ENCODE measurements at regions not wholly inside any gene's neighbourhood (a gene's known extent, or its start where the extent isn't known, plus 50 kb on each side); places are given as distances from the start of the nearest gene placed in this dataset.

DNA sequence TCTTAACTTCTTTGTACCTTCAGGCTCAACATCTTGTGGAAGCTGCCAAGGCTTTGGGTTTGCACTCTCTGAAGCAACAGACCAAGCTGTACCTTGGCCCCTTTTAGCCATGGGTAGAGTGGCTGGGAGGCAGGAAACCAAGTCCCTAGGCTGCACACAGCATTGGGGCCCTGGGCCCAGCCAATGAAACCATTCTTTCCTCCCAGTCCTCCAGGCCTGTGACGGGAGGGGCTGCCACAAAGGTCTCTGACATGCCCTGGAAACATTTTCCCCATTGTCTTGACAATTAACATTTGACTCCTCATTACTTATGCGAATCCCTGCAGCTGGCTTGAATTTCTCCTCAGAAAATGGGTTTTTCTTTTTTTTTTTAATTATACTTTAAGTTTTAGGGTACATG, 253.1 kb upstream of the GADL1 start:
- Histone ChIP-seq H3K9ac (ENCODE audit: control insufficient read depth, extremely low read depth, insufficient read depth, low read length) (no peak overlapping the region), H3K9me1 (ENCODE audit: control insufficient read depth, extremely low read depth, insufficient read depth, low read length) (no peaks in the 10 kb centered on the region), H4K20me1 (ENCODE audit: control insufficient read depth, extremely low read depth, insufficient read depth, low read length) (no peaks in the 10 kb centered on the region), H3K4me3 (ENCODE audit: control insufficient read depth in 2 of 3, extremely low read depth in 1 of 3, insufficient read depth in 2 of 3, low read depth in 1 of 3, low read length in 3 of 3) (no peak overlapping the region), H3K27ac (ENCODE audit: control insufficient read depth, insufficient read depth, low read length) (no peak overlapping the region), H3K4me2 (ENCODE audit: control insufficient read depth, extremely low read depth, insufficient read depth, low read depth, low read length) (no peak overlapping the region), H3K79me2 (ENCODE audit: control insufficient read depth, insufficient read depth, low read length) (no peaks in the 10 kb centered on the region), H3K4me1 (ENCODE audit: control insufficient read depth, extremely low read depth, insufficient read depth, low read length) (no peaks in the 10 kb centered on the region), H3K27me3 (ENCODE audit: control insufficient read depth, extremely low read depth, insufficient read depth, low read length) (no peaks in the 10 kb centered on the region), H3K9me3 (ENCODE audit: control insufficient read depth, low read depth, low read length) (peaks cover 3% of the 10 kb centered on the region), H2AFZ (ENCODE audit: control insufficient read depth, low read length) (no peak overlapping the region), H3K36me3 (ENCODE audit: control insufficient read depth in 2 of 2, extremely low read depth in 1 of 2, insufficient read depth in 2 of 2, low read length in 2 of 2) (no peaks in the 10 kb centered on the region)
- dilution Hi-C loops (cut with MboI; ENCODE audit: extremely low pct_ligation_motif_present, low sequenced_read_pairs) = loop anchor here (25.0 kb wide), 1 partner anchor 385 kb away; no protein-coding TSS in a partner anchor
- FAIRE-seq (no peak), DNase-seq (ENCODE audit: low read depth, low spot score) (no peak)
- TF ChIP-seq, protein P1, sequence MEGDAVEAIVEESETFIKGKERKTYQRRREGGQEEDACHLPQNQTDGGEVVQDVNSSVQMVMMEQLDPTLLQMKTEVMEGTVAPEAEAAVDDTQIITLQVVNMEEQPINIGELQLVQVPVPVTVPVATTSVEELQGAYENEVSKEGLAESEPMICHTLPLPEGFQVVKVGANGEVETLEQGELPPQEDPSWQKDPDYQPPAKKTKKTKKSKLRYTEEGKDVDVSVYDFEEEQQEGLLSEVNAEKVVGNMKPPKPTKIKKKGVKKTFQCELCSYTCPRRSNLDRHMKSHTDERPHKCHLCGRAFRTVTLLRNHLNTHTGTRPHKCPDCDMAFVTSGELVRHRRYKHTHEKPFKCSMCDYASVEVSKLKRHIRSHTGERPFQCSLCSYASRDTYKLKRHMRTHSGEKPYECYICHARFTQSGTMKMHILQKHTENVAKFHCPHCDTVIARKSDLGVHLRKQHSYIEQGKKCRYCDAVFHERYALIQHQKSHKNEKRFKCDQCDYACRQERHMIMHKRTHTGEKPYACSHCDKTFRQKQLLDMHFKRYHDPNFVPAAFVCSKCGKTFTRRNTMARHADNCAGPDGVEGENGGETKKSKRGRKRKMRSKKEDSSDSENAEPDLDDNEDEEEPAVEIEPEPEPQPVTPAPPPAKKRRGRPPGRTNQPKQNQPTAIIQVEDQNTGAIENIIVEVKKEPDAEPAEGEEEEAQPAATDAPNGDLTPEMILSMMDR (optimal IDR thresholded peaks at IDR 0.05 in 1 of 3, IDR thresholded peaks at IDR 0.05 in 1 of 3, conservative IDR thresholded peaks at IDR 0.05 in 1 of 3; ENCODE audit: extremely low read depth in 1 of 3, insufficient read depth in 2 of 3, low read length in 3 of 3) = no peak
- no peak for TF ChIP-seq EZH2 (IDR thresholded peaks at IDR 0.05; ENCODE audit: low read length)

DNA sequence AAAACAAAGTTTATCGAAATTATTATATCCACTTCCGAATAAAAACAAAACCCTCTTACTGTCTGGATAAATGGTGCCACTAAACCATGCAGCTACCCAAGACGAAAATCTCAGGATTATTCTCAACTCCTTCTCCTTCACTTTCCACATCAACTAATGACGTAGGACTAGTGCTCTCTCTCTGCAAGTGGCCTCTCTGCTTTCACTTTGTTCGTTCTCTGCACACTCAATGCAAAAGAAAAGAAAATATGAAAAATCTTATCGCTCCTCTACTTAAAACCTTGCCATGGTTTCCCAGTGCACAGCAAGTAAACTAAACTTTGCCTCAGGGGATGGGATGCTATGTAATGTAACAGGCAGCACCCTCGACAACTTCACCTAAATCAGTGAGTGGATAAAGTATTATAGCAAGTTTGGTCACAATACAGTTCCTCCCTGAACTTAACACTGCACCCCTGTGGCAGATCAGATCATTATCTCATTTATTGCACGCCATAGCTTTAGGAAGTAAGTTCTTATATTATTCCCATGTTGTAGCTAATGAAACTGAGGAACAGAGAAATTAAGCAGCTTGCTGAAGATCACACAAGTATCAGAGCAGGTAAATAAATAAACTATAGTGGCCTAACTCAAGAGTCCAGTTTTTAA, 262.7 kb upstream of the GADL1 start:
- H3K9me3 ChIP-seq (ENCODE audit: control insufficient read depth, low read depth, low read length) = no peaks in the 10 kb centered on the region
- no peak overlapping the region for H3K4me3 ChIP-seq (ENCODE audit: control insufficient read depth in 2 of 3, extremely low read depth in 1 of 3, insufficient read depth in 2 of 3, low read depth in 1 of 3, low read length in 3 of 3)
- dilution Hi-C loops (cut with MboI; ENCODE audit: extremely low pct_ligation_motif_present, low sequenced_read_pairs) = no loop called here
- no peak overlapping the region for H3K9ac ChIP-seq (ENCODE audit: control insufficient read depth, extremely low read depth, insufficient read depth, low read length)
- FAIRE-seq (no peak), DNase-seq (ENCODE audit: low read depth, low spot score) (no peak)
- H2AFZ ChIP-seq (ENCODE audit: control insufficient read depth, low read length) = no peak overlapping the region
- no peaks in the 10 kb centered on the region for H3K79me2 ChIP-seq (ENCODE audit: control insufficient read depth, insufficient read depth, low read length)
- no peak for TF ChIP-seq EZH2 (IDR thresholded peaks at IDR 0.05; ENCODE audit: low read length)
- TF ChIP-seq, protein P1 (optimal IDR thresholded peaks at IDR 0.05 in 1 of 3, IDR thresholded peaks at IDR 0.05 in 1 of 3, conservative IDR thresholded peaks at IDR 0.05 in 1 of 3; ENCODE audit: extremely low read depth in 1 of 3, insufficient read depth in 2 of 3, low read length in 3 of 3) = no peak
- H4K20me1 ChIP-seq (ENCODE audit: control insufficient read depth, extremely low read depth, insufficient read depth, low read length) = no peaks in the 10 kb centered on the region
- no peak overlapping the region for H3K4me2 ChIP-seq (ENCODE audit: control insufficient read depth, extremely low read depth, insufficient read depth, low read depth, low read length)
- no peaks in the 10 kb centered on the region for H3K27me3 ChIP-seq (ENCODE audit: control insufficient read depth, extremely low read depth, insufficient read depth, low read length)
- H3K4me1 ChIP-seq (ENCODE audit: control insufficient read depth, extremely low read depth, insufficient read depth, low read length) = peaks cover 5% of the 10 kb centered on the region
- no peak overlapping the region for H3K27ac ChIP-seq (ENCODE audit: control insufficient read depth, insufficient read depth, low read length)
- no peaks in the 10 kb centered on the region for H3K9me1 ChIP-seq (ENCODE audit: control insufficient read depth, extremely low read depth, insufficient read depth, low read length)
- no peaks in the 10 kb centered on the region for H3K36me3 ChIP-seq (ENCODE audit: control insufficient read depth in 2 of 2, extremely low read depth in 1 of 2, insufficient read depth in 2 of 2, low read length in 2 of 2)

Data from keratinocyte (primary cell).